SK-N-SH (cell line): ENCODE measurements at regions not wholly inside any gene's neighbourhood (a gene's known extent, or its start where the extent isn't known, plus 50 kb on each side); places are given as distances from the start of the nearest gene placed in this dataset.

Experiments used
- CTCF ChIA-PET: fragments of 300-600, 350-600 bp; formaldehyde crosslinking; extraction: SDS; loops from one replicate; lab custom pipeline; 2021; lab: Yijun Ruan, JAX
- POLR2A ChIA-PET: fragments of 350-600 bp; sonication (Branson Sonifier 250); formaldehyde crosslinking; extraction: SDS; loops from one replicate; lab custom pipeline; 2020; ENCODE audit warnings: antibody characterized with exemption, inconsistent platforms; lab: Yijun Ruan, JAX
- DNase-seq: peaks from one replicate; pipeline ENCODE4 v3.0.0; 2012
- H2AFZ ChIP-seq: fragments of 200-600 bp; sonication (generic); 2 replicates; pipeline ENCODE4 v1.8.1; 2016; ENCODE audit warnings: antibody characterized with exemption, mild to moderate bottlenecking, low read depth
- H3F3A ChIP-seq: fragments of 200-600 bp; sonication (generic); replicated peaks from 2 replicates; pipeline ENCODE3; 2016; ENCODE audit warnings: antibody characterized with exemption, mild to moderate bottlenecking; ENCODE audit not compliant: insufficient read depth
- H3K27ac ChIP-seq, 2 experiments: fragments of 200-500 bp in 1 of 2; fragments of 200-600 bp in 1 of 2; sonication (Bioruptor generic) in 1 of 2; sonication (generic), shearing (Covaris generic) in 1 of 2; 2 replicates each; pipeline versions ENCODE4 v1.5.1 to v1.6.1; 2014 to 2016; ENCODE audit warnings: low read depth in 2 of 2, inconsistent platforms in 1 of 2, low read length in 1 of 2, mild to moderate bottlenecking in 1 of 2, mixed read lengths in 1 of 2
- H3K27me3 ChIP-seq: fragments of 200-600 bp; sonication (generic), shearing (Covaris generic); 2 replicates; pipeline ENCODE4 v1.6.1; 2016; ENCODE audit warnings: mixed run types; ENCODE audit not compliant: insufficient read depth
- H3K36me3 ChIP-seq, 2 experiments: fragments of 200-500 bp in 1 of 2; fragments of 200-600 bp in 1 of 2; sonication (Bioruptor generic) in 1 of 2; sonication (generic) in 1 of 2; replicated peaks in 1 of 2; 2 replicates each; pipeline versions ENCODE3 to v1.5.1; 2014 to 2016; ENCODE audit warnings: low read length in 1 of 2, mild to moderate bottlenecking in 1 of 2; ENCODE audit not compliant: insufficient read depth in 2 of 2, control insufficient read depth in 1 of 2
- H3K4me1 ChIP-seq, 2 experiments: fragments of 200-500 bp in 1 of 2; fragments of 200-600 bp in 1 of 2; sonication (Bioruptor generic) in 1 of 2; sonication (generic), shearing (Covaris generic) in 1 of 2; 2 replicates each; pipeline versions ENCODE4 v1.5.1 to v1.6.1; 2014 to 2016; ENCODE audit warnings: low read depth in 1 of 2, low read length in 1 of 2, mixed run types in 1 of 2; ENCODE audit not compliant: insufficient read depth in 2 of 2, control insufficient read depth in 1 of 2
- H3K4me2 ChIP-seq: fragments of 200-600 bp; sonication (generic), shearing (Covaris generic); 2 replicates; pipeline ENCODE4 v1.6.1; 2017; ENCODE audit warnings: mixed run types
- H3K4me3 ChIP-seq, 2 experiments: fragments of 200-500 bp in 1 of 2; fragments of 200-600 bp in 1 of 2; sonication (Bioruptor generic) in 1 of 2; sonication (generic), shearing (Covaris generic) in 1 of 2; 2 replicates each; pipeline versions ENCODE4 v1.5.1 to v1.8.1; 2014 to 2016; ENCODE audit warnings: low read depth in 2 of 2, inconsistent platforms in 1 of 2, low read length in 1 of 2, mild to moderate bottlenecking in 1 of 2, mixed read lengths in 1 of 2, moderate library complexity in 1 of 2
- H3K79me2 ChIP-seq: fragments of 200-600 bp; sonication (generic); 2 replicates; pipeline ENCODE4 v1.8.1; 2017; ENCODE audit warnings: mild to moderate bottlenecking; ENCODE audit not compliant: insufficient read depth
- H3K9ac ChIP-seq: fragments of 200-600 bp; sonication (generic); 2 replicates; pipeline ENCODE4 v1.6.1; 2017; ENCODE audit warnings: mixed run types
- H3K9me2 ChIP-seq: fragments of 200-600 bp; sonication (generic); 2 replicates; pipeline ENCODE4 v1.6.1; 2017; ENCODE audit warnings: mixed run types
- H3K9me3 ChIP-seq: fragments of 200-600 bp; sonication (generic); 2 replicates; pipeline ENCODE4 v1.6.1; 2017; ENCODE audit warnings: mixed run types, mild to moderate bottlenecking, moderate library complexity
- H4K20me1 ChIP-seq: fragments of 200-600 bp; sonication (generic); 2 replicates; pipeline ENCODE4 v1.6.1; 2017; ENCODE audit warnings: mild to moderate bottlenecking, mixed run types; ENCODE audit not compliant: insufficient read depth
- CHD2 ChIP-seq: fragments of 150-350 bp; IDR thresholded peaks from 2 replicates; pipeline ENCODE4 v1.6.1; 2018; ENCODE audit warnings: low read length; ENCODE audit not compliant: partially characterized antibody
- EP300 ChIP-seq, 2 experiments: IDR thresholded peaks; 2 replicates each; pipeline versions ENCODE4 v1.4.0 to v1.6.1; 2012; ENCODE audit warnings: borderline replicate concordance in 1 of 2, low read depth in 1 of 2, low read length in 1 of 2
- FOSL2 ChIP-seq: IDR thresholded peaks from 2 replicates; pipeline ENCODE4 v1.4.0; 2012; ENCODE audit warnings: low read depth, mild to moderate bottlenecking, moderate library complexity, borderline replicate concordance
- FOXJ3 ChIP-seq: sonication (generic); formaldehyde crosslinking; IDR thresholded peaks from 2 replicates; pipeline ENCODE4 v1.5.1; 2020; ENCODE audit warnings: mild to moderate bottlenecking, missing genetic modification reagents
- JUND ChIP-seq: IDR thresholded peaks from 2 replicates; pipeline ENCODE4 v1.4.0; 2012
- MAX ChIP-seq: IDR thresholded peaks from 2 replicates; pipeline ENCODE4 v1.4.0; 2012; ENCODE audit warnings: low read depth
- MEF2A ChIP-seq: IDR thresholded peaks from 2 replicates; pipeline ENCODE4 v1.4.0; 2012; ENCODE audit warnings: low read depth, borderline replicate concordance
- POLR2AphosphoS5 ChIP-seq: IDR thresholded peaks from 2 replicates; pipeline ENCODE4 v1.6.1; 2012; ENCODE audit warnings: low read depth, low read length
- RFX5 ChIP-seq: IDR thresholded peaks from 2 replicates; pipeline ENCODE4 v1.6.1; 2012; ENCODE audit warnings: mild to moderate bottlenecking, improper control_type of control experiment, low read length
- RXRA ChIP-seq: IDR thresholded peaks from 2 replicates; pipeline ENCODE4 v1.4.0; 2012; ENCODE audit warnings: low read depth, mild to moderate bottlenecking, borderline replicate concordance
- TAF1 ChIP-seq: IDR thresholded peaks from 2 replicates; pipeline ENCODE4 v1.6.1; 2012; ENCODE audit warnings: low read depth, mild to moderate bottlenecking, low read length, moderate library complexity, borderline replicate concordance
- USF2 ChIP-seq: fragments of 150-350 bp; IDR thresholded peaks from 2 replicates; pipeline ENCODE4 v1.6.1; 2017; ENCODE audit warnings: antibody characterized with exemption, low read length, low read depth, borderline replicate concordance
- YY1 ChIP-seq: IDR thresholded peaks from 2 replicates; pipeline ENCODE4 v1.4.0; 2012; ENCODE audit warnings: low read depth, mild to moderate bottlenecking
- WGBS: methylation state at CpG from one replicate; pipeline ENCODE4 v1.1.6; 2017; ENCODE audit warnings: low lambda C conversion rate; 5-methylcytosine and 5-hydroxymethylcytosine counted together
- TF ChIP-seq, protein P1 (sequence below): IDR thresholded peaks from 2 replicates; pipeline ENCODE4 v1.4.0; 2012; ENCODE audit warnings: low read depth, borderline replicate concordance

- TF ChIP-seq YY1 (no peak), POLR2AphosphoS5 (no peak)
- TF ChIP-seq, all 33 proteins: peak for 0
- H3K4me2 ChIP-seq, result no peak overlapping the region
- ChIA-PET POLR2A (no interaction called here), CTCF (no interaction called here)
- 0 out of 2 replicates have a peak, but pooled peaks cover 4% of the 10 kb centered on the region for H3K27me3 ChIP-seq
- peaks cover 0 to 10% of the 10 kb centered on the region in 2 experiments; a peak in 2 of 4 replicates for H3K4me1 ChIP-seq
- no peaks in the 10 kb centered on the region for H4K20me1 ChIP-seq
- H3K4me3 ChIP-seq, result no peak overlapping the region
- no peaks in the 10 kb centered on the region for H3K9me3 ChIP-seq
- H3K9ac ChIP-seq, result no peak overlapping the region
- H3K27ac ChIP-seq, result no peak overlapping the region
- no peaks in the 10 kb centered on the region for H3K9me2 ChIP-seq
- no peaks in the 10 kb centered on the region for H3F3A ChIP-seq
- H3K79me2 ChIP-seq, result no peaks in the 10 kb centered on the region
- WGBS, result 13% methylated on average over 3 of the region's 3 CpGs
- DNase-seq, result no peak
- no peaks in the 10 kb centered on the region for H3K36me3 ChIP-seq
- no peak overlapping the region for H2AFZ ChIP-seq
Measured at GRCh38 chr10:3006093-3006492, 61.3 kb upstream of the PFKP start.

DNA sequence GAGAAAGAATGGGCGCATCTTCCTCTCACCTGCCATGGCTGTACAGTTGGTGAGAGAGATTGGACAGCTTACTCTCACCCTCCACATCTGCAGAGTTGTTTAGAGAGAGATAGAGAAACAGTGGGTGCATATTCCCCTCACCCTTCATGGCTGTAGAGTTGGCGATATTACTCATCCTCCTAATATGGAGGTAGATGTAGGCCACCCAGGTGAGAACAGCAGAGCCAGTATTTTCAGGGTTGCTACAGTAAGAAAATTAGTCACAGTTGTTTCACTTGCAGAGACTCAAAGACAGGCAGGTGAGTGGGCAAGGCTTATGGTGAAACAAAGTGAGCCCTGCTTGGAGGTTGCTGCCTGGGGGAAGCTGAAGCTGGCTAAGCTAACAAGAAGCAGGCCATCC is 65.0 kb upstream of the PFKP start:
- Histone ChIP-seq H3K79me2 (no peaks in the 10 kb centered on the region), H3K27ac (no peak overlapping the region), H3K9ac (no peak overlapping the region), H3K36me3 (no peaks in the 10 kb centered on the region), H3K4me2 (no peak overlapping the region), H3F3A (no peaks in the 10 kb centered on the region), H3K9me3 (no peaks in the 10 kb centered on the region), H3K4me1 (no peaks in the 10 kb centered on the region; a peak in 1 of 4 replicates), H3K27me3 (no peaks in the 10 kb centered on the region; the same call in 1 of the 2 replicates), H4K20me1 (no peaks in the 10 kb centered on the region), H2AFZ (no peak overlapping the region), H3K9me2 (no peaks in the 10 kb centered on the region), H3K4me3 (no peak overlapping the region)
- WGBS, result 60% methylated on average over 2 of the region's 2 CpGs
- TF ChIP-seq MAX (no peak), JUND (no peak), EP300 (IDR thresholded peaks at IDR 0.05; ENCODE audit: borderline replicate concordance in 1 of 2, low read depth in 1 of 2, low read length in 1 of 2) (no peak), FOSL2 (no peak), RXRA (no peak), FOXJ3 (CRISPR knock-in tag) (no peak), POLR2AphosphoS5 (no peak), CHD2 (no peak)
- TF ChIP-seq, protein P1, sequence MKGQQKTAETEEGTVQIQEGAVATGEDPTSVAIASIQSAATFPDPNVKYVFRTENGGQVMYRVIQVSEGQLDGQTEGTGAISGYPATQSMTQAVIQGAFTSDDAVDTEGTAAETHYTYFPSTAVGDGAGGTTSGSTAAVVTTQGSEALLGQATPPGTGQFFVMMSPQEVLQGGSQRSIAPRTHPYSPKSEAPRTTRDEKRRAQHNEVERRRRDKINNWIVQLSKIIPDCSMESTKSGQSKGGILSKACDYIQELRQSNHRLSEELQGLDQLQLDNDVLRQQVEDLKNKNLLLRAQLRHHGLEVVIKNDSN, result no peak
- ChIA-PET POLR2A (no interaction called here), CTCF (no interaction called here)
- DNase-seq, result no peak

- no peaks in the 10 kb centered on the region for H3K9me3 ChIP-seq
- no peaks in the 10 kb centered on the region for H4K20me1 ChIP-seq
- no peak overlapping the region for H3K9ac ChIP-seq
- H3K27me3 ChIP-seq, result no peaks in the 10 kb centered on the region; the same call in 1 of the 2 replicates
- no peaks in the 10 kb centered on the region for H3K9me2 ChIP-seq
- 49% methylated on average over 2 of the region's 2 CpGs for WGBS
- H3K4me1 ChIP-seq, result no peaks in the 10 kb centered on the region; a peak in 1 of 4 replicates
- no peak overlapping the region for H3K4me3 ChIP-seq
- TF ChIP-seq RFX5 (no peak), RXRA (no peak), MEF2A (no peak), TAF1 (no peak), USF2 (no peak), MAX (no peak), YY1 (no peak)
- H3K36me3 ChIP-seq, result no peaks in the 10 kb centered on the region
- H3K79me2 ChIP-seq, result no peaks in the 10 kb centered on the region
- no peak for DNase-seq
- no peak overlapping the region for H3K27ac ChIP-seq
- POLR2A ChIA-PET, result no interaction called here
- CTCF ChIA-PET, result interaction anchor here (0.6 to 2.1 kb wide), 3 partner anchors 11 to 43 kb away, joined by 3 to 7 read pairs (median 5); no protein-coding TSS in a partner anchor
- no peak overlapping the region for H3K4me2 ChIP-seq
- H2AFZ ChIP-seq, result no peak overlapping the region
- no peaks in the 10 kb centered on the region for H3F3A ChIP-seq
Measured at GRCh38 chr10:3000048-3000447, 67.3 kb upstream of the PFKP start.
